Glutamatergic neuron (in vitro differentiated cells): ENCODE measurements at regions not wholly inside any gene's neighbourhood (a gene's known extent, or its start where the extent isn't known, plus 50 kb on each side); places are given as distances from the start of the nearest gene placed in this dataset.

Source experiments
- DNase-seq: peaks from one replicate; pipeline ENCODE4 v3.0.0; 2022
- H3K27ac Mint-ChIP-seq: one replicate; pipeline ENCODE4 v1.8.0; 2020; ENCODE audit warnings: mild to moderate bottlenecking, mixed read lengths, inconsistent platforms; ENCODE audit not compliant: unreplicated experiment
- H3K27me3 Mint-ChIP-seq: one replicate; pipeline ENCODE4 v1.8.0; 2020; ENCODE audit warnings: mild to moderate bottlenecking, moderate library complexity, mixed read lengths, inconsistent platforms; ENCODE audit not compliant: unreplicated experiment
- H3K36me3 Mint-ChIP-seq: one replicate; pipeline ENCODE4 v1.8.0; 2020; ENCODE audit warnings: mild to moderate bottlenecking, mixed read lengths, inconsistent platforms; ENCODE audit not compliant: unreplicated experiment
- H3K4me1 Mint-ChIP-seq: one replicate; pipeline ENCODE4 v1.8.0; 2020; ENCODE audit warnings: mild to moderate bottlenecking, low read depth, mixed read lengths, inconsistent platforms; ENCODE audit not compliant: unreplicated experiment
- H3K4me3 Mint-ChIP-seq: one replicate; pipeline ENCODE4 v1.8.0; 2020; ENCODE audit warnings: mild to moderate bottlenecking, mixed read lengths, inconsistent platforms; ENCODE audit not compliant: unreplicated experiment
- H3K9me3 Mint-ChIP-seq: one replicate; pipeline ENCODE4 v1.8.0; 2020; ENCODE audit warnings: mild to moderate bottlenecking, moderate library complexity, mixed read lengths, inconsistent platforms; ENCODE audit not compliant: unreplicated experiment
- CTCF ChIP-seq: fragments of 200-600 bp; sonication (generic); IDR thresholded peaks from one replicate; pipeline ENCODE4 v1.5.0; 2021; ENCODE audit not compliant: partially characterized antibody, unreplicated experiment

GRCh38 chr12:127240249-127240929, 1026.6 kb upstream of the TMEM132C start:
- Mint-ChIP-seq H3K36me3 (no peaks in the 10 kb centered on the region), H3K4me1 (no peaks in the 10 kb centered on the region), H3K4me3 (no peak overlapping the region), H3K27me3 (no peaks in the 10 kb centered on the region), H3K9me3 (peaks cover 3% of the 10 kb centered on the region), H3K27ac (no peak overlapping the region)
- no peak for TF ChIP-seq CTCF
- no peak for DNase-seq

- no peak for TF ChIP-seq CTCF
- Mint-ChIP-seq H3K4me3 (no peak overlapping the region), H3K36me3 (no peaks in the 10 kb centered on the region), H3K9me3 (peaks cover 3% of the 10 kb centered on the region), H3K27ac (no peak overlapping the region), H3K27me3 (no peaks in the 10 kb centered on the region), H3K4me1 (no peaks in the 10 kb centered on the region)
- no peak for DNase-seq
Observed at GRCh38 chr12:127241072-127241817, 1025.7 kb upstream of the TMEM132C start.

GRCh38 chr12:127245009-127245408, 1022.0 kb upstream of the TMEM132C start:
- no peaks in the 10 kb centered on the region for H3K4me1 Mint-ChIP-seq
- H3K27me3 Mint-ChIP-seq, result no peaks in the 10 kb centered on the region
- H3K36me3 Mint-ChIP-seq, result no peaks in the 10 kb centered on the region
- no peak for DNase-seq
- no peak for TF ChIP-seq CTCF
- H3K27ac Mint-ChIP-seq, result no peak overlapping the region
- no peak overlapping the region for H3K4me3 Mint-ChIP-seq
- no peaks in the 10 kb centered on the region for H3K9me3 Mint-ChIP-seq

GRCh38 chr12:127245437-127245836, 1021.5 kb upstream of the TMEM132C start:
- no peaks in the 10 kb centered on the region for H3K4me1 Mint-ChIP-seq
- DNase-seq, result no peak
- H3K9me3 Mint-ChIP-seq, result no peaks in the 10 kb centered on the region
- no peaks in the 10 kb centered on the region for H3K36me3 Mint-ChIP-seq
- no peak overlapping the region for H3K4me3 Mint-ChIP-seq
- no peak overlapping the region for H3K27ac Mint-ChIP-seq
- H3K27me3 Mint-ChIP-seq, result no peaks in the 10 kb centered on the region
- TF ChIP-seq CTCF, result no peak

GRCh38 chr12:127247937-127248336, 1019.0 kb upstream of the TMEM132C start:
- H3K4me3 Mint-ChIP-seq, result no peak overlapping the region
- H3K9me3 Mint-ChIP-seq, result no peaks in the 10 kb centered on the region
- no peak overlapping the region for H3K27ac Mint-ChIP-seq
- H3K4me1 Mint-ChIP-seq, result no peaks in the 10 kb centered on the region
- no peaks in the 10 kb centered on the region for H3K36me3 Mint-ChIP-seq
- no peaks in the 10 kb centered on the region for H3K27me3 Mint-ChIP-seq
- TF ChIP-seq CTCF, result no peak
- no peak for DNase-seq
